GM19452 (cell line): ENCODE measurements at regions not wholly inside any gene's neighbourhood (a gene's known extent, or its start where the extent isn't known, plus 50 kb on each side); places are given as distances from the start of the nearest gene placed in this dataset.
"Not testable (repeated sequence)": the region's sequence is repeated elsewhere in the genome, so short reads cannot be mapped to it uniquely, and the experiment has no call there.

Source experiments
- ATAC-seq: cut with Tn5 transposase; IDR thresholded peaks from one replicate; pipeline ENCODE4 v1.9.1; 2021; ENCODE audit not compliant: unreplicated experiment

DNA sequence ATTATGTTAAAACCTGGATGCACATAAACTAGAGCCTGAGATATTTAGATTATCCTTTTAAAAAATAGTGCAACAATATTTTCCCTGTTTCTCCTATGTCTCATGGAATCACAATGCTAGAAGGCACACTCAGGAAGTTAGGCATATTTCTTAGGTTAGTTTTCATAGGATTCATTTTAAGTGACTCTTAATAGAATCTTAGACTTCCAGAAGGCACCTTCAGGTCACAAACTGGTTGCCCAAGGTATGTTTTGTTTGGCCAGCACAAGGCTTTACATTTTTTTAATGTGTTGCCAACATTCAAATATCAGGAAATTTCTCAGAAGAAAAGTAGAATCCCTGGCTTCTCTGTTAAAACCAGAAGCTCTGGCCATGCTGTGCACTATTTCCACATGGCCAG is 129.3 kb downstream of the LNPK start:
- ATAC-seq = no peak

- no peak for ATAC-seq
These were observed 130.1 kb downstream of the LNPK start for GRCh38 chr2:175872005-175872348.

GRCh38 chr2:175871331-175872004 is 130.6 kb downstream of the LNPK start:
- no peak for ATAC-seq

GRCh38 chr2:175865716-175866115 is 136.4 kb downstream of the LNPK start:
- no peak for ATAC-seq

- ATAC-seq = no peak
These were observed 137.8 kb downstream of the LNPK start for GRCh38 chr2:175864137-175864850.

DNA sequence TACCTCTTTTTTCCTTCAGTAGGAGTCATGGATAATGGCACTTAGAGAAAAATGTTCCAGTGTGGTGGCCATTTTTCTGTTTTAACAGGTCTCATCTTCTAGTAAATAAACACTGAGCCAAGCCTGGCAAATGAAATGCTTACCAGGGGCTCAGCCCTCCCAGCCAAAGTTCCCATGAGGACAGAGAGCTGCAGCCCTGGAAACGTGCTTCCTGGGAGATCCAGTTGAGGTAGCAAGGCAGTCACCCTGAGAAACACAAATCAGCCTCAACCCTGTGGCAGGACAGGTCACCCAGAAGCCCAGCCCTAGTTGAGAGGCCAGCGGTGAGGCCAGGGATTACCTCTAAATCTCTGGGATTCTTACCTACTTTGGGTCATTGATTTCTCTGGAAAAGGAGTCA is 140.1 kb downstream of the LNPK start:
- ATAC-seq = no peak

DNA sequence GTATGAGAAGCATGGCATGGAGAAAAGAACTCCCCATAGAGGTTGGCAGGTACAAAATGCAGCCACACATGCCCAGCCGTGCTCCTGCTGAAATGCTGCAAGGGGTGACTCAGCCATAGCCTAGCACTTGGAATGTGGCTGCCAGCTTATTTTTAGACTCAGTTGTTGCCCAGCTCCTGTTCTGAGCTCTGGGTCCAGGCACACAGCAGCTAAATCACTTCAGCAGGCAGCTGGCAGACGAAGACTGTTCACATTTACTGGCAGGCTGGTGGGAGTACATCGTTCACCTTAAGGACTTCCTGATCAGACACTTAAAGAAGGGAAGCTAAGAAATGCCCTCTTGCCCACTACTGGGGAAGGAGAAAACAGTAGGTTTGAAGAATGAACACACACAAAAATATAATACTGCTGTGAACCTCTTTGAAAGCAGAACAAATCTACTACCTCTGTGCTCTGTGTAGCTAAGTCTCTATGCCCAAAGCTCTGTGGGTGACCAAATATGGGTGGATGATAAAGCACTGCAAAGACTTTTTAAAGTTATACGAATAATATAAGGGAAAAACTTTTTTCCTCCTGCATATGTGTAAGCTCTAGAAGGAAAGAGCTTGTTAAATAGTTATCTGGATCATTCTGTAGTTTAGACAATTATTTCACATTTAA is 146.1 kb downstream of the LNPK start:
- ATAC-seq = no peak

DNA sequence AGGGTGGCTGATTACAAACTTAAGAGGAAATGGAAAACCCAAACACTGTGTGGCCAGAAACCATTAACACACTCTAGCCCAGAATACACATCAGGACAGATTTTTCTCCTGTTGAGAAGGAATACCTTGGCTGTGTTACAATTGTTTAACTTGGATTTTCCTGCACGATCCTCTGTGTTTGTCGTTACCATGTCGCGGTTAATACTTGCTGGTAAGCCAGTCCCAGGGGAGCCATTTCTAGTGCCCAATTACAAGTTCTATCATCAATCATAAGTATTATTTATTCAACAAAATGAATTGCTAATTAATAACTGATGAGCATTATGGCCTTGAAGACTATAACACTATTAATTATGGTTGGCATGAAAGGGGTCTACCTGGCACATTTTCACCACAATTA is 146.8 kb downstream of the LNPK start:
- ATAC-seq = no peak

GRCh38 chr2:175854665-175855064 is 147.4 kb downstream of the LNPK start:
- no peak for ATAC-seq

- ATAC-seq = no peak
These were observed 147.9 kb downstream of the LNPK start for GRCh38 chr2:175854129-175854528.

DNA sequence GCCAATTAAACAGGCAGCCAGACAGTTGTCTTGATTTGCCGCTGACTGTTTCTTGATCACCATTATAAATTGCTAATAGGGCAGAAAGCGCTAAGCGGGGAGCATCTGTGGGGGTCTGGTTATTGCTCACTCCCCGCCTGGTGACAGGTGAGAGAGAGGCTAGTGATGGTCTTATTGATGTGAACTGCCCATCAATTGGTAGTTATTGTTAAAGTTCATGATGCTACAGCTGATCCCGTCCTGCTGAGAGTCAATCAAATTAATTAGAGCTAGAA is 148.5 kb downstream of the LNPK start:
- no peak for ATAC-seq

DNA sequence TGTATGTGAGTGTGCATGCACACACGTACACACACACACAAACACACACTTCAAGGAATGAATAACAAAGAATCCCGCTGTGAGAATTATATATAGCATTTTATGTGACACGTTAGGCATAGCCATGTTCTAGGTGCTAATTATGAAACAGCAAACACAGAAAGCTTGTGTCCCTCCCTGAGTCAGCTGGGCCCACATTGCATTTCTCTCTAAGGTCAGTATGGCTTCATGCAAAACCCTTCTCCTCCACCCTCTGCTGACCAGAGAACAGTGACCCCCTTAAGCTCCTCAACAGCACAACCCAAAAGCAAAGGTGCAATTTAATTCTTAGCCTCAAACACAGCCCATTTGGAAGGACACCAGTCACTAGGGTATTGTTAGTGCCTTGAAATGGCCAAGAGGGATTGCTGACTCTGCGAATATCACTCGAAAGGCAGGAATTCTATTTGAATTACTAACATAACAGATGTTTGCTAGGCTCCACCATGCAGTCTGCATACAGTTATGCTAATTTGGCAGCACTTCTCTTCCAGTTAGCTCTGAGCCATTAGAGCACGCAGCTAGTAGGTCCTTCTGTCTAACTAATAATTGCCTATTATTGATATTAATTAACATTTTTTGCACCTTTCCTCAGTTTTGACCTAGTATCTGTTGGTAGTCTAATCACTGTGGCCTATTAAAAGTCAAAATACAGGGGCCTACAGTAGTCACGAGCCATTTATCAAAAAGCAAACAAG is 149.0 kb downstream of the LNPK start:
- ATAC-seq = no peak

DNA sequence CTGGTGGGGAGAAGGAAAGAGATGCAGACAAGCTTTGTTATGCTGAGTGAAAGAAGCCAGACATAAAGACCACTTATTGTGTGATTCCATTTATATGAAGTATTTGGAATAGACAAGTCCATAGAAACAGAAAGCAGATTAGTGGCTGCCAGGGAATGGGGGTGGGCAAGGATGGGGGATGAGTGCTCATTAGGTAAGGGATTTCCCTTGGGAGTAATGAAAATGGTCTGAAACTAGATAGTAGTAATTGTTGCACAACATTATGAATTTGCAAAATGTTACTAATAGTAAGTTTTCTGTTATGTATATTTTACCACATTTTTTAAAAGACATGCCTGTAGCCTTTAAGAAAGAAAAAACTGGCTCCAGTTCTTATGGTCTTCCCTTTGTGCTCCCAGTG is 154.9 kb downstream of the LNPK start:
- no peak for ATAC-seq

DNA sequence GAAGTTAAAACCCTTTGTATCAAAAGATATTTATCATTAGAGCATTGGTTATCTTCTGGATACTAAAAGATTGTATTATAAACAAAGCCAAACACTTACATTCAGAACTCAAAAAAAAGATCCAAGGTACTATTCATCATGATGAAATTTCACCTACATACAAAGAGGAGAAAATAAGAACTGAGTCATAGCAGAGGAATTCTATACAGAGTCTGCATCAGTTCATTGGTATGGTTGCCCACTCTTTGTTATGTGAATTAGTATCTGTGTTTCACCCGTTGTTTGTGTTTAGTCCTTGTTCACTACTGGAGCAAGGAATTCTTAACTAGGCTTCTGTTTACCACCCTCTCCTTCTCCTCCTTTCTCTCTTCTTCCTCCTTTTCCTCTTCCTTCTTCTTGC is 157.9 kb downstream of the LNPK start:
- no peak for ATAC-seq

DNA sequence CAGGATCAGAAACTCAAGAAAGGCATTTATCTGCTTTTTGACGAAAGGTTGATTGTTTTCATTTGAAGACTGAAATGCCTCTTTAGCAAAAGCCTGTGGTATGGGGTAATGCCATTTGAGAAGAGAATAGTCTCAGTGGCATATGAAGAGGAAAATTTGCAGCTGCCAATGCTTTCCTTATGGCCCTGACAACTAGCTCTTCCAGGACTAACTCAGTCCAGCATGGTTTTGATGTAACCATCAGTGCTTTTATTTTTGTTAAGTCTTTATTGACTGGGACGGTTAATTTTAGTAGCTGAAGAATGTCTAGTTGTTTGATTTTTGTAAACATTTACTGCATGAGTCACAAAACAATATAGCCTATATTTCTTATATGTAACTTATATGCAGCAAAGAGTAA is 158.4 kb downstream of the LNPK start:
- ATAC-seq = no peak

GRCh38 chr2:175842996-175843395 is 159.1 kb downstream of the LNPK start:
- ATAC-seq = no peak

DNA sequence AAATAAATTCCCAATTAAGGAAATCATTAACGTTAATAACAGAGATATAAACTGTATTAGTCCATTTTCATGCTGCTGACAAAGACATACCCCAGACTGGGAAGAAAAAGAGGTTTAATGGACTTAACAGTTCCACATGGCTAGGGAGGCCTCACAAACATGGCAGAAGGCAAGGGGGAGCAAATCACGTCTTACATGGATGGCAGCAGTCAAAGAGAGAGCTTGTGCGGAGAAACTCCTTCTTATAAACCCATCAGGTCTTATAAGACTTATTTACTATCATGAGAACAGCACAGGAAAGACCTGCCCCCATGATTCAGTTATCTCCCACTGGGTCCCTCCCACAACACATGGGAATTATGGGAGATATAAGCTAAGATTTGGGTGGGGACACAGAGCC is 161.3 kb downstream of the LNPK start:
- ATAC-seq = not testable (repeated sequence)

DNA sequence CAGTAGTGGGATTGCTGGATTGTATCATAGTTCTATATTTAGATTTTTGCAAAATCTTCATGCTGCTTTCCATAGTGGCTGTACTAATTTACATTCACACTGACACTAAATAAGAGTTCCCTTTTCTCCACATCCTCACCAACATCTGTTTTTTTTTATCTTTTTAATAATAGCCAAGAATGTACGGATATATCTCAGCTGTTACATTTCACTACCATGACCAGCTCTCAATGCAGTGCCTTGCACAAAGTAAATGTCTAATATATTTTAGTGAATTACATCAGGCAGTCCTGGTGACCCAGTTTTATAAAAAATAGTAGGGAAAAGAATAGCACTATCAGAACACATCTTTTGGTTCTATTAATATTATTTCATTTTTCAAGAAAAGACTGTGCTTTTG is 161.8 kb downstream of the LNPK start:
- no peak for ATAC-seq

GRCh38 chr2:175838979-175839378 is 163.1 kb downstream of the LNPK start:
- no peak for ATAC-seq

DNA sequence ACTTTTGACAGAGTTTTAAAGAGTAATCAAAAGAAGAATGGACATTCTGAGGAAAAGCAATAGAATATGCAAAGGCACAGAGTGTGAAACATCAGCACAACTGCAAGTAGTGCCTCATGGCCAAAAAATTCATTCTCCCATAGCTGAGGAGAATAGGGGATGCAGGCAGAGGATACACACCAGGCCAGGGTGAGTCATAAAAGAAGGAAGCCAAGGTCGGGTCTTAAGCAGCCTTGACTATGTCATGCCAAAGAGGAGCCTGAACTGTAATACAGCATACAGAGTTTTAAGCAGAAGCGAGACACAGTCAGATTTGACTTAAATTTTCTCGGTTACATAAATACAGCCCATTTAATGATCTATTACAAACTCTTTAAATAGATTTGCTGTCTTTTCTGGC is 165.0 kb downstream of the LNPK start:
- no peak for ATAC-seq

DNA sequence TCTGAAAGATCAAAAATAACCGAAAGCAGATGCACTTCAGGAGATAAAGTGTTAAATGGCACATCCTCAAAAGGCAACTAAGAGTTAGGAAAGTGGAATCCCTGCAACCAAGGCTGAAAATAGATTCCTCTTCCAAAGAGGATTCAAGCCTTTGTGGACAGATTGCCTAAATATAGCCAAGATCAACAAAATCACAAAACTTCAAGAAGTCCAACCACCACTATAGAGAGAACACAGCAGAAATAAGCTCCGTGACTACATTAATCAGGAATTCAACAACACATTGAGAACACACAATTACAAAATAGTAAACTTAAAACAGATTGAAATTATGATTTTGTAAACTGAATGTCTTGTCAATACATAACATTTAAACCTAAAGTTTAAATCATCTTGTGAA is 165.7 kb downstream of the LNPK start:
- ATAC-seq = no peak

DNA sequence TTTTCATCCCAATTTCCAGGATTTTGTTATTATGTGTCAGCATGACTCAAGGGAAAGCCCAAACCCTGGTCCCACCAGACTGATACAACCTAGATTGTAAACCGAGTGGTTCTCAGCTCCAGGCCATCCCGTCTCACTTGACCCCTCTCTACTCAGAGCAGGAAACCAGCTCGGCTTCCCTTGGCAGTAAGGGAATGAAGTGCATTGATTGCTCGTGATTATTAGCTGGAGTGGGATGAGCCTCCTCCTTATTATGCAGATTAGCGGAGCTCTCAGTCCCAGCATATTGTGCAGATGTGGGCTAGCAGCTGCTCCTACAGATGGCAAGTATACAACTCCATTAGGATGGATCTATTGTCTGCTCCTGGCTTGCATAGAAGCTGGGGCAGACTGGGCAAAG is 167.6 kb downstream of the LNPK start:
- no peak for ATAC-seq
